ENCODE measurements at regions not wholly inside any gene's neighbourhood (a gene's known extent, or its start where the extent isn't known, plus 50 kb on each side); places are given as distances from the start of the nearest gene placed in this dataset.
"Not testable (repeated sequence)": the region's sequence is repeated elsewhere in the genome, so short reads cannot be mapped to it uniquely, and the experiment has no call there.

- DNase-seq (ENCODE audit: low read depth, low spot score): no peak
These were observed 104.9 kb downstream of the CHIC2 start for GRCh38 chr4:53959343-53960120.

GRCh38 chr4:53956454-53956853, 108.0 kb downstream of the CHIC2 start:
- DNase-seq (ENCODE audit: low read depth, low spot score): no peak

- no peak for DNase-seq (ENCODE audit: low read depth, low spot score)
These were observed 108.4 kb downstream of the CHIC2 start for GRCh38 chr4:53956053-53956452.

GRCh38 chr4:53951414-53951813, 113.0 kb downstream of the CHIC2 start:
- DNase-seq (ENCODE audit: low read depth, low spot score): no peak

- no peak for DNase-seq (ENCODE audit: low read depth, low spot score)
These were observed 120.9 kb downstream of the CHIC2 start for GRCh38 chr4:53943345-53944085.

- no peak for DNase-seq (ENCODE audit: low read depth, low spot score)
These were observed 121.7 kb downstream of the CHIC2 start for GRCh38 chr4:53942712-53943111.

GRCh38 chr4:53941331-53941730, 123.1 kb downstream of the CHIC2 start:
- no peak for DNase-seq (ENCODE audit: low read depth, low spot score)

- DNase-seq (ENCODE audit: low read depth, low spot score): not testable (repeated sequence)
These were observed 124.5 kb downstream of the CHIC2 start for GRCh38 chr4:53939892-53940291.

- DNase-seq (ENCODE audit: low read depth, low spot score): peak; percentile 57
These were observed 126.5 kb downstream of the CHIC2 start for GRCh38 chr4:53937918-53938317.

GRCh38 chr4:53937327-53937726, 127.1 kb downstream of the CHIC2 start:
- no peak for DNase-seq (ENCODE audit: low read depth, low spot score)

- DNase-seq (ENCODE audit: low read depth, low spot score): no peak
These were observed 128.6 kb downstream of the CHIC2 start for GRCh38 chr4:53935780-53936179.

- DNase-seq (ENCODE audit: low read depth, low spot score): no peak
These were observed 131.4 kb downstream of the CHIC2 start for GRCh38 chr4:53932796-53933610.

GRCh38 chr4:53931461-53931961, 132.9 kb downstream of the CHIC2 start:
- no peak for DNase-seq (ENCODE audit: low read depth, low spot score)

- DNase-seq (ENCODE audit: low read depth, low spot score): no peak
These were observed 134.2 kb downstream of the CHIC2 start for GRCh38 chr4:53929955-53930798.

- DNase-seq (ENCODE audit: low read depth, low spot score): no peak
These were observed 135.1 kb downstream of the CHIC2 start for GRCh38 chr4:53929311-53929710.

GRCh38 chr4:53928825-53929224, 135.6 kb downstream of the CHIC2 start:
- DNase-seq (ENCODE audit: low read depth, low spot score): no peak

- DNase-seq (ENCODE audit: low read depth, low spot score): no peak
These were observed 139.3 kb downstream of the CHIC2 start for GRCh38 chr4:53925050-53925605.

GRCh38 chr4:53924333-53925049, 139.9 kb downstream of the CHIC2 start:
- no peak for DNase-seq (ENCODE audit: low read depth, low spot score)

- no peak for DNase-seq (ENCODE audit: low read depth, low spot score)
These were observed 140.5 kb downstream of the CHIC2 start for GRCh38 chr4:53923921-53924320.

- no peak for DNase-seq (ENCODE audit: low read depth, low spot score)
These were observed 142.5 kb downstream of the CHIC2 start for GRCh38 chr4:53921856-53922255.

Measured in smooth muscle cell of the brain vasculature (primary cell).